A673 (cell line): ENCODE measurements at regions not wholly inside any gene's neighbourhood (a gene's known extent, or its start where the extent isn't known, plus 50 kb on each side); places are given as distances from the start of the nearest gene placed in this dataset.

Experiments used
- BruUV-seq: library from RNA; stranded (reverse); fragments of 400-500 nt; replicated peaks from 2 replicates; lab custom pipeline; 2021; lab: Mats Ljungman, UMichigan
- CTCF ChIA-PET: fragments of 300-600 bp; sonication (Branson Sonifier 250); formaldehyde crosslinking; loops from one replicate; lab custom pipeline; 2022; ENCODE audit warnings: antibody characterized with exemption; lab: Charles Lee
- POLR2A ChIA-PET: fragments of 300-600 bp; sonication (Branson Sonifier 250); formaldehyde crosslinking; loops from one replicate; lab custom pipeline; 2022; ENCODE audit warnings: antibody characterized with exemption; ENCODE audit not compliant: low non-redundant PET; lab: Charles Lee
- DNase-seq: peaks from one replicate; pipeline ENCODE4 v3.0.0-alpha.2; 2015; ENCODE audit warnings: low spot score
- H3K27ac ChIP-seq: fragments of 200-600 bp; sonication (generic); 2 replicates; pipeline ENCODE4 v1.5.1; 2016; ENCODE audit warnings: mixed run types, low read depth, mild to moderate bottlenecking, mixed read lengths, antibody characterized with exemption, low read length; ENCODE audit not compliant: poor library complexity, severe bottlenecking
- H3K27me3 ChIP-seq: fragments of 200-600 bp; sonication (generic); replicated peaks from 2 replicates; pipeline ENCODE4 v1.6.1; 2017; ENCODE audit warnings: mixed run types, low read depth, mild to moderate bottlenecking, mixed read lengths, antibody characterized with exemption, low read length; ENCODE audit not compliant: insufficient read depth, poor library complexity
- H3K36me3 ChIP-seq: fragments of 200-600 bp; sonication (generic); 2 replicates; pipeline ENCODE4 v1.6.1; 2016; ENCODE audit warnings: mixed run types, mild to moderate bottlenecking, mixed read lengths, antibody characterized with exemption, low read length; ENCODE audit not compliant: insufficient read depth, poor library complexity, severe bottlenecking
- H3K4me1 ChIP-seq: fragments of 200-600 bp; sonication (generic); 2 replicates; pipeline ENCODE4 v1.6.1; 2017; ENCODE audit warnings: mixed run types, mild to moderate bottlenecking, mixed read lengths, antibody characterized with exemption, low read length; ENCODE audit not compliant: insufficient read depth, poor library complexity, severe bottlenecking
- H3K4me3 ChIP-seq: fragments of 200-600 bp; sonication (generic); 2 replicates; pipeline ENCODE4 v1.5.1; 2016; ENCODE audit warnings: low read depth, mixed run types, mild to moderate bottlenecking, mixed read lengths, low read length; ENCODE audit not compliant: poor library complexity, severe bottlenecking
- H3K9me3 ChIP-seq: fragments of 200-600 bp; sonication (generic); 2 replicates; pipeline ENCODE4 v1.6.1; 2016; ENCODE audit warnings: mixed run types, low read depth, mild to moderate bottlenecking, mixed read lengths, antibody characterized with exemption, low read length; ENCODE audit not compliant: poor library complexity, severe bottlenecking
- EZH2 ChIP-seq: fragments of 200-600 bp; sonication (generic); IDR thresholded peaks from 2 replicates; pipeline ENCODE4 v1.6.1; 2017; ENCODE audit warnings: borderline replicate concordance, low read depth, mild to moderate bottlenecking, mixed read lengths, antibody characterized with exemption, low read length; ENCODE audit not compliant: poor library complexity, severe bottlenecking
- intact Hi-C: fragments of 100-400 bp; cut with micrococcal nuclease; formaldehyde crosslinking; loops from one replicate; pipeline ENCODE4 v1.10.0; 2022; ENCODE audit not compliant: unreplicated experiment
- TF ChIP-seq, protein P1 (sequence below): fragments of 300-800, 200-600 bp; sonication (generic); conservative IDR thresholded peaks from 2 replicates; pipeline ENCODE4 v1.5.1; 2017; ENCODE audit warnings: low read depth, mild to moderate bottlenecking, antibody characterized with exemption, low read length, moderate library complexity, mixed read lengths

DNA sequence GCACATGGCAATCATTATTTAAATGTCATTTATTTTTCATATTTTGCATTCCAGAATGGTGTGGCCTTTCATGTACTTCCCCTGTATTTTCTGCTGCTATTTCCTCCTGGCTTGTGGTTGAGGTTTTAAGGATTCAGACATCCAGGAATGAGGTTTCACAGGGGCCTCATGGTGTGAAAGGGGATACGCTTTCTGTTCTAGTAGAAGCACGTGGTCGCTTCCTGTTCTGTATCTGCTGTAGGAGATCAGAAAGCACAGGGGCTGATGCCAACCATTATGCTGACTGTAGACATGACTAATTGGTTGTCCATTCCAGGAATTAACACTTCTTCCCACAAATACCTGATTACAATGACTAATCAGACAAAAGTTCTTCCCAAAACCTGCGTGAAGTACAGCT, 405.9 kb downstream of the SHISA9 start:
- ChIA-PET CTCF (no interaction called here), POLR2A (no interaction called here)
- Histone ChIP-seq H3K4me3 (no peak overlapping the region), H3K4me1 (no peaks in the 10 kb centered on the region), H3K27me3 (no peaks in the 10 kb centered on the region), H3K36me3 (no peaks in the 10 kb centered on the region), H3K9me3 (peaks cover 22% of the 10 kb centered on the region), H3K27ac (no peak overlapping the region)
- intact Hi-C loops = no loop called here
- no TSS peak for BruUV-seq
- no peak for DNase-seq
- TF ChIP-seq, protein P1, sequence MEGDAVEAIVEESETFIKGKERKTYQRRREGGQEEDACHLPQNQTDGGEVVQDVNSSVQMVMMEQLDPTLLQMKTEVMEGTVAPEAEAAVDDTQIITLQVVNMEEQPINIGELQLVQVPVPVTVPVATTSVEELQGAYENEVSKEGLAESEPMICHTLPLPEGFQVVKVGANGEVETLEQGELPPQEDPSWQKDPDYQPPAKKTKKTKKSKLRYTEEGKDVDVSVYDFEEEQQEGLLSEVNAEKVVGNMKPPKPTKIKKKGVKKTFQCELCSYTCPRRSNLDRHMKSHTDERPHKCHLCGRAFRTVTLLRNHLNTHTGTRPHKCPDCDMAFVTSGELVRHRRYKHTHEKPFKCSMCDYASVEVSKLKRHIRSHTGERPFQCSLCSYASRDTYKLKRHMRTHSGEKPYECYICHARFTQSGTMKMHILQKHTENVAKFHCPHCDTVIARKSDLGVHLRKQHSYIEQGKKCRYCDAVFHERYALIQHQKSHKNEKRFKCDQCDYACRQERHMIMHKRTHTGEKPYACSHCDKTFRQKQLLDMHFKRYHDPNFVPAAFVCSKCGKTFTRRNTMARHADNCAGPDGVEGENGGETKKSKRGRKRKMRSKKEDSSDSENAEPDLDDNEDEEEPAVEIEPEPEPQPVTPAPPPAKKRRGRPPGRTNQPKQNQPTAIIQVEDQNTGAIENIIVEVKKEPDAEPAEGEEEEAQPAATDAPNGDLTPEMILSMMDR = no peak
- TF ChIP-seq EZH2 = no peak

DNA sequence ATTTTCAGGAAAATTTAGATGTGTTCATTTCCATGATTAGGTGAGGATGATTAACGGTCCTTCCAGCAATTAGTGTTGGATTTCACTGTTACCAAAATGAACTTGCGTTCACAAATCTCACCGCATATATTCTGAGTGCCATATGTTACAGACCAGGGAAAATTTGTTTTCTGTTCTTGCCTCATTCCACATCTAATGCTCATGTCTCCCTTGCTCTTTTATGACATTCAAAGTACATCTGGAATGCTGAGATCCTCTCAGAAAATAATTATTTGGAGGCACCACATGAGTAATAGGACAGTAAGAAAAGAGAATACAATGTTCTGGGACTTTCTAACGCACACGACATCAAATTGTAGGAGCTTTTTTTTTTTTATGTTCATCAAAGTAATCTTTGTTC, 406.5 kb downstream of the SHISA9 start:
- intact Hi-C loops = no loop called here
- H3K27me3 ChIP-seq = no peaks in the 10 kb centered on the region
- no peaks in the 10 kb centered on the region for H3K36me3 ChIP-seq
- CTCF ChIA-PET = no interaction called here
- POLR2A ChIA-PET = no interaction called here
- no peak for TF ChIP-seq EZH2
- TF ChIP-seq, protein P1 = no peak
- no peak overlapping the region for H3K27ac ChIP-seq
- H3K4me3 ChIP-seq = no peak overlapping the region
- H3K9me3 ChIP-seq = peaks cover 21% of the 10 kb centered on the region
- DNase-seq = no peak
- no peaks in the 10 kb centered on the region for H3K4me1 ChIP-seq
- no TSS peak for BruUV-seq

DNA sequence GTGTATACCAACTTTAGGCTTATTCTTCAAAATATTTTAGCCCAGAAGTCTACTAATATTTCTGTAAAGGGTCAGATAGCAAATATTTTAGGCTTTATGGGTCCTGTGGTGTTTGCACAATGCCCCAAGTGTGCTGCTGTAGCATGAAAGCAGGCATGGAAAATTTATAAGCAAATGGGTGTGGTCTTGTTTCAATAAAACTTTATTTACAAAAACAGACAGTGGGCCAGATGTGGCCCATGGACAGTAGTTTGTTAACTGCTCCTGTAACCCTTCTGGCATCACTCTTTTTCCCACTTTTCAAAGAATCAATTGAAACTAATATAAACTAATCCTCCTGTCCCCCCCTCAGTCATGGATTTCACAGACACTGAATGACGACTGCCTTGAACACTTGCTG, 410.7 kb downstream of the SHISA9 start:
- POLR2A ChIA-PET = no interaction called here
- Histone ChIP-seq H3K36me3 (no peaks in the 10 kb centered on the region), H3K27ac (no peak overlapping the region), H3K27me3 (no peaks in the 10 kb centered on the region), H3K9me3 (peaks cover 10% of the 10 kb centered on the region), H3K4me3 (no peak overlapping the region), H3K4me1 (no peaks in the 10 kb centered on the region)
- TF ChIP-seq, protein P1 = no peak
- no peak for TF ChIP-seq EZH2
- CTCF ChIA-PET = no interaction called here
- intact Hi-C loops = no loop called here
- DNase-seq = no peak
- no TSS peak for BruUV-seq
